CD1c-positive myeloid dendritic cell (primary cell): ENCODE measurements at regions not wholly inside any gene's neighbourhood (a gene's known extent, or its start where the extent isn't known, plus 50 kb on each side); places are given as distances from the start of the nearest gene placed in this dataset.

Experiments
- DNase-seq: peaks from one replicate; pipeline ENCODE4 v3.0.0-alpha.2; 2016; ENCODE audit errors: extremely low spot score

DNA sequence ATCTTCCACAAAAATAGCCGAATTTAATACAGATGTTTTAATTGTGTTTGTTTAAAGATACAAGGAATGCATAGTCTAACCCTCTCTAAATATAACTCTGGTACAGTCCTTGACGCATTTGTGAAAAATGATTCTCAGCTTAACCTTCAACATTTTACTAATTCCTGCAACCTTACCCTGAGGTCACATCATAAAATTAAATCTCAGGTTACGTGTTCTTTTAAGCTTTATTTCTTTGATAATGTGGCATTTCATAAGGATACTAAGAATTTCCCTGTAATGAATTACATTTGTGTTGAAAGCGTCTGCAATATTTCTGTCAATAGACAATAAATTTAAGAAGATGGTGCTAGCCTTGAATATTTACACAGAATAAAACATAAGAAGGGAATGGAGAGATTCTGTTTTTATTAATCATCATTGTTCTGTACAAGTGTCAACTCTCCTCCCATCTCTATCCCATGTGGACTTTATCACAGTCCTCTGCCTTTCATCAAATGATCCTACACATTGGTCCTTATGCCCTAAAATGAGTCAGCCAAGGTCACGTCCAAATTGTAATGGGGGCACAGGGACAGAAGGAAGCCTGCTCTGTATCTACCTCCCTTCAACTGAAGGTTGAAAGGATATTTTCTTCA lies 769.3 kb upstream of the FLRT2 start:
- DNase-seq = no peak

DNA sequence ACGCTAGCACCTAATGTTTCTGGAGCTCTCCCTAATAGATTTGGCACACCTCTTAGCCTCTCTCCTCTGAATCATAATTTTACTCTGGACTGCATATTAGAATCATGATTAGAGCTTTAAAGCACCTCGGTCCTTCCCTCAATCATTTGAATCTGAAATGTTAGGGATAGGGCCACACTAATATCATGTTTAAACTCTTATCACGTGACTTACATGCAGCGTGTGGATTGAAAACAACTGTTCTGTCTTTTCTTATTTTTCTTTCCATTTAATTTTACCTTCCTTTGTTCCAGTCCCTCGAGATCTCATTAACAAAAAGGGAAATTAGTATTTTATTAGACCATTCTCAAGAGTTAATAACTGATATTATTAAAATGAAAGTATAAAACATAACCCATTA lies 762.5 kb upstream of the FLRT2 start:
- DNase-seq = no peak

DNA sequence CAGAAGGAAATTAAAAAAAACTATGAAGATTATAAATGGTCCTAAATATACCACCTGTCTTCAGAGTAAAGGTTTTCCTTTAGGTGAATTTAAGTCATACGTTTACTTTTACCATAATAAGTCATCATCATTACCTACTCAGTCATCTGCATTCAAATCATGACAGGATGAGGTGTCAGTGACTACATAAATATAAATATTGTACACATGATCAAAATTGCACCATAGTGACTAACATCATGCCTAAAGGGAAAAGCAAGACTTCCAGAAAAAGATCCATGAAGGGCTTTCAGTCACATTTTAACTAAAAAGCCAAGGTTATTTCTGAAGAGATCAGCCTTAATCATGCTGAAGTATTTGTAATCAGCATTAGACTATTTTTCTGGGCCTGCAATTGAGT lies 759.9 kb upstream of the FLRT2 start:
- no peak for DNase-seq

DNA sequence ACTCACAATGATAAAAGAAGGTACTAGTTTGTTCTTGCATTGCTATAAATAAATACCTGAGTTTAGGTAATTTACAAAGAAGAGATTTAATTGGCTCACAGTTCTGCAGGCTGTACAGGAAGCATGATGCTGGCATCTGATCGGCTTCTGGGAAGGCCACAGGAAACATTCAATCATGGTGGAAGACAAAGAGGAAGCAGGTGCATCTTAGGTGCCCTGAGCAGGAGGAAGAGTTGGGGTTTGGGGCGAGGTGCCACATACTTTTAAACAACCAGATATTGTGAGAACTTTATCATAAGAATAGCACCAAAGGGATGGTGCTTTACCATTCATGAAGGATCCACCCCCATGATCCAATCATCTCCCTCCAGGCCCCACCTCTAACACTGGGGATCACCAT lies 752.6 kb upstream of the FLRT2 start:
- no peak for DNase-seq

DNA sequence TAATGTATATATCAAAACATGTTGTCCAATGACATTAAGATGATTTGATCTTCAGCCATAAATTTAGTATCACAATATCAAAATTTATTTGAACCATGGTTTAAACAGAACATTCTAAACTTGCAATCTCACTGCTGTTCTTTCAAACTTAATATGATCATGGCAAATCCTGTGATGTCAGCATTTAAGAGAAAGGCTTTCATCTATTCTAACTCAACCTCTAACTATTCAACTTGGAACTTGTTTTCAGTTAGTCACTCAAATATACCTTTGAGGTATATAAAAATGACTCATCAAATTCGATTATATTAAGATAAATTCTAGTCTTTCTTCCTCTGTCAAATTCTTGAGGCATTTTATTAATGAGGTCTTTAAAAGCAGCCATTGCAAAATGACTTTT lies 747.0 kb upstream of the FLRT2 start:
- no peak for DNase-seq

DNA sequence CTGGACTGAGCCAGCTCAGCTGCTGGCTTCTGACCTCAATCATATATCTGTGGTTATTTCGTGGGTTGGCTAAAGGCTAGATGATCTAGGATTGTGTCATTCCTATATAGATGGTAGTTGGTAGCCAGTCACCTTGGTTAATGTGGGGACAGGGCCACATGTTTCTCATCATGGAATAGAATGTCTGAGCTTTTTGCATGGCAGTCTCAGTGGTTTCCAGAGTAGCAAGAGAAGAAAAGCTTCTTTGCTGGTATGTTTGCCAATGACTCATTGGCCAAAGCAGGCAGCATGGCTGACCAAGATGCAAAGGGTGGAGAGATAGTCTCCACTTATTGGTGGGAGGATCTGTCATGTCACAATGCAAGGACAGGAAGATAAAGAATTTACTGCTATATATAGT lies 746.4 kb upstream of the FLRT2 start:
- no peak for DNase-seq

DNA sequence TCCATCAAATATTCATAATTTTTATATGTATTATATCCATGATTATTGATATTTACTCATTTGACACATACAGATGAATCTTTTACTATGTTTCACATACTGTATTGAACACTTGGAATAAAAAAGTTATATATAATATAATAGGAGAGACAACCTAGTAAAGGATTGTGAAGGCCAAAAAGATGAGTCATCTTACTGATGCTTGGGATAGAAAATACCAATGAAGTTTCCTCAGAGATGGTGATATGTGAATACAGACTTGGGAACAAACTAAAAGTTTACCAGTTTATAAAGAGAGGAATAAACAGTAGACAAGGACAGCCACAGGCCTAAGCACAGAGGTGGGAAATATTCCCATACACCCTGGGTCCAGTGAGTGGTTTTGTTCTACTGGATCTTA lies 743.9 kb upstream of the FLRT2 start:
- no peak for DNase-seq

DNA sequence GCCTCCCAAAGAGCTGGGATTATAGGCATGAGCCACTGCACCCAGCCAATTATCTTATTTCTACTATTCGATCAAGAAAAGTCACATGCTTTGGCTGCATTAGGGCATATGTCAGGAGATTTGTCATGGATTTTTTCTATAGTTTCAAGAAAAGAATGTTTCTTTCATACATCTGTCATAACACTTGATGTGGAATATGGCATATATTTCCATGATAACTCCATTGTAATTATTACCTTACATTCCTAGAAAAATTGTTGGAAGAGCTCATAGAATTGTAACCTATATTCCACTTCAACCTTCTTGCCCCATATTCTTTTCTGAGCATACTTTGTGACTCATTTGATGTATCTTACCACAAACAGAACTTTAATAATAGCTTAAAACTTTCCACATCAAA lies 740.9 kb upstream of the FLRT2 start:
- DNase-seq = no peak

DNA sequence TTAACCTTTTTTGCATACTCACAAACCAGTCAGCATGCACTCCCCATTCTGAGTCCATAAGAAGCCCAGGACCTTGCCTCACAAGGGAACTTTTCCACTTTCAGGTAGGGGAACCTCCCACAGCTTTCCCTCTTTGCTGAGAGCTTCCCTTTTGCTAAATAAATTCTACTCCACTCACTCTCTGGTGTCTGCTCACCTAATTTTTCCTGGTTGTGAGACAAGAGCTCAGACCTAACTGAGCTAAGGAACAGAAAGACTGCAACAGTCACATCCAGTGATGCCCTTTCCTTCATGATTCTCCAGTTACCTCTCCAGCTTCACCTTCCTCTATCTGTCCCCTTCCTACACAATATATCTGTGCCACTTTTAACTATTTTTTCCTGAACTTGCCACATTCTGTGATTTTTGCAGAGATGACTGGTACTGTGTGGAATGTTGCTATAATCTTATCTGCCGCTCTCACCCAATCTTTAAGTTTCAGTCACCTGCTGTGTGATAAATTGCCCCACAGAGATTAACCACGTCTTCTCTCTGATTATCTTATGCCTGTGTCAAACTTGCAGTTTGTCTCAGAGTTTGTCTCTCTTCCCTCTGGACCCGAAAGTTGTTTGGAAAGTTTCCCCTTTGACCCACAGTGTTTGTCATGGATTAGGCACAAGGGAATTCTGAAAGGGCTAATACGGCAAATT lies 737.1 kb upstream of the FLRT2 start:
- no peak for DNase-seq

DNA sequence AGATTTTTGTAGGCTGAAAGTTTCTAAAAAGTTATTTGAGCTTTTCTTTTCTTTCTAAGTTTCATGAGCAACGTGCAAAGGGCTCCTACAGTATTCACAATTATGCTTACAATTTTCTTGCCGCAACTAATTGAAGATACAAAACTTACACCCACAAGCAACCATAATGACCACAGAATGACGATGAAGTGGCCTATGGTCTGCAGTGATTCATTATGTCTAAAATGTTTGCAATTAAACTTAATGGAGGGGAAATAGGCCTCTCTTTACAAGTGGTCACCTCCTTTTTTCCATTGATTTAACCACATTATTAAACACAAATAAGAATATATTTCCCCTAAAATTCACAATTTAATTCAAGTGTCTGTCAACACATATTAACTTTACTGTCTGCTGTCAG lies 732.6 kb upstream of the FLRT2 start:
- no peak for DNase-seq

DNA sequence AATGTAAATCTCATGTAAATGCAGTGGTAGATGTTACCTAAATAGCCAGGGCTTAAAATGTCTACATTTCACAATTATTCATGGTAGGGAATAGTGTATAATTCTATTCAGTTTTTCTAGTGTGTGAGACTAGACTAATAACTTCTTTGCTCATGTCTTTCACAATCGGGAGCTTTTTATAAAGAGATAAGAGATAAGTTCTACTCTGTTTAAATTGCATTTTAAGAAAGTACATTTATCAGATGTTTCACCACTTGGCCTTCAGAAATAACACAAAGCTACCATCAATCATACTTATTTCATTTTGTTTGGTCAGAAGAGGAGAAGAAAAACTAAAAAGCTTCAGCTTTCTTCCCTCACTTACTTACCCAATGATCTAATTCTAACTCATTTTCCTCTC lies 725.5 kb upstream of the FLRT2 start:
- DNase-seq = no peak

DNA sequence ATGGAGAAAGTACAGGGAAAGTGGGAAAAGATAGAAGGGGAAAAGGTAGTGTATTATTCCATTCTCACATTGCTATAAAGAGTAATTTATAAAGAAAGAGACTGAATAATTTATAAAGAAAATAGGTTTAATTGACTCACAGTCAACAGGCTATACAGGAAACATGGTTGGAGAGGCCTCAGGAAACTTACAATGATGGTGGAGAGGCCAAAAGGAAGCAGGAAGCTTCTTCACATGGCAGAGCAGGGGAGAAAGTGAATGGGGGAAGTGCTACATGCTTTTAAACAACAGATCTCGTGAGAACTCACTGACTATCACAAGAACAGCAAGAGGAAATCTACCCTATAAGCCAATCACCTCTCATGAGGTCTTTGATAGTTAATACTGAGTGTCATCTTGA lies 725.0 kb upstream of the FLRT2 start:
- DNase-seq = no peak

DNA sequence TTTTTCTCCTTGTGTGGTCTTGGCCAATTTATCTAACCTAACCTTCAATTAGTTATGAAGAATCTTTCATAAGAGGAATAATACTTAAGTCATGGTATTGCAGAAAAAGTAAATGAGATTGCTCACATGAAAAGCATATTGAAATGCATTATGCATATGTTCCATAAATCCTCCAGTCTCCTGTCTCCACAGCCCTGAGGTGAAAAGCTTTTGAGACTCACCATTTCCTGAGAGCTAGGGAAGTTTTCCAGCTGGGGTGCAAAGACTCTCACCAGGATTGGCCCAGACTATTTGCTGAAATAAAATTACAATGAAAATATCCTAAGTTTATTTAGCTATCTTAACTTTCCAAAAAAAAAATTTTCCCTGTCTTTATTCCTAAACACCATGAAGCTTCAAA lies 723.8 kb upstream of the FLRT2 start:
- DNase-seq = no peak

DNA sequence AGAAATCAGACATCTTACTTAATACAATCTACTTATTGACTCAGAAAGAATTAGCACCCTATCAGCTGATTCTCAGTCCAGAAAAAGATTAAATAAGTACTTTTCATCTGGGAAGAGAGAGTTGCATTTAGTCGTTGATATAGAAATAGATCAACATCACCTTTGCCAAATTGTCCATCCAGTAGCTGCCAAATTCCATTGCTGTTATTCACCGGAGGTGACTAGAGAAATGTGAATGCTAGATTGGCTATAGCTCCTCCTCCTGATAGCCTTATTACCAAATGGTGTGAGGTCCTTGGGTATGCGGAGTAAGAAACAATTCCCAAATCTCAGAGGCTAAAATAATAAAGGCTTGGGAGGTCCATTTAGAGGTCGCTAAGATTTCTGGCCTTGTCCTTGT lies 723.3 kb upstream of the FLRT2 start:
- DNase-seq = no peak

DNA sequence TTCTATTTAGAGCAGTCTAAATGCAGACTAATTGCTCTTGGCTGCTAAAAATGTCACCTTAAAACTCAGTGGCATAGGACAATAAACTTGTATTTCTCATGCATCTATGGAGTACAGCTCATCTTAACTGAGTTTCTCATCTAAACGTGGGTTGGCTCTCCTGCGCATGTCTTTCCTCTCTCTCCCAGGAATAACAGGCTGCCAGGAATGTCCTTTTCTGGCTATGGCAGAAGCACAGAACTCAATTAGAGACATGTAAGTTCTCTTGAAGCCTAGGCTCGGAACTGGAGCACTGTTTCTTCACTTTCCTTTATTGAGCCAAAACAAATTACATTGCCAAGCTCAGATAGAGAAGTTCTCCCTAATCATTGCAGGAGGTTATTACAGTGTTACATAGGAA lies 722.3 kb upstream of the FLRT2 start:
- no peak for DNase-seq

DNA sequence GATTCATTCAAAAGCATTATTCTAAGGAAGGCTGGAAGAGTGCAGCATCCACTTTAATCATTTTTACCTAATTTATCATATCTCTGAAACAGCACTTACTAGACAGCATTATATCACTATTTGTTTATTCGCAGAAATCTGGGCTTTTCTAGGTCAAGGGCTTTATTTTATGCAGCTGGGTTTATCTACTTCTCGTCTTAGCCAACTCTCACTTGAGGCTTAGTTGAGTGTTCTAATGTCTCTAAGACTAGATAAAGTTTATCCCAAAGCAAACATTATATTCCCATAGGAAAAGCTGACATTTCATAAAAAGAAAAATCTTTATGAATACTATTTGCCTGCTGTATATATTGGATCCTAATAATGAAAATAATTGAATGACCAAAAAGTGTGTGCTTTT lies 720.8 kb upstream of the FLRT2 start:
- no peak for DNase-seq

DNA sequence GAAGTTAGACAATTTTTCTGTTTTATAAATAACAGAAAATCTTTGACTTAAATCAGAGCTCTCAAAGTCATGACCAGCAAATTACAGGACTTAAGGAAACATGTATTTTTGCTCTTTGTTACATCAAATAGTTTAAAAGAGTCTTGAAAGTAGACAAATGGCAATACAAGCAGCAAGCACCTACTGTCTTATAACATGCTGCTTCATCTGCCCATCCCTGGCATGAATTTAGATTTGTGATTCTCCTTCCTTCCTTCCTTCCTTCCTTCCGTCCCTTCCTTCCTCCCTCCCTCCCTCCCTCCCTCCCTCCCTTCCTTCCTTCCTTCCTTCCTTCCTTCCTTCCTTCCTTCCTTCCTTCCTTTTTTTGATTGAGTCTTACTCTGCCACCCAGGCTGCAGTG lies 715.6 kb upstream of the FLRT2 start:
- DNase-seq = no peak

DNA sequence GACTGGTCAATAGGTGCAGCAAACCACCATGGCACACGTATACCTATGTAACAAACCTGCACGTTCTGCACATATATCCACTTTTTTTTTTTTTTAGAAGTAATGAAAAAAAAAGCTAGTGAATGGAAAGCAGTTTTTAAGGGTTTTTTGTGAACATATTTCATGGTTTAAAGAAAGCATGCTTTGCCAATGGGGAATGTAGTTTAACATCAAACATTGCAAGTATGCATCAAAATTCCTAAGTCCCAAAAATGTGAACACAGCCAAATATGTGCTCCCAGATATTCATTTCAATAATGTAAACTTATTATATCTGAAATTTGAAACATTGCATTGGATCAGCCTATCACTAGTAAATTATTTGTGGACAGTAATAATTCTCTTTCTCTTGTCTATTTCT lies 710.4 kb upstream of the FLRT2 start:
- DNase-seq = no peak

DNA sequence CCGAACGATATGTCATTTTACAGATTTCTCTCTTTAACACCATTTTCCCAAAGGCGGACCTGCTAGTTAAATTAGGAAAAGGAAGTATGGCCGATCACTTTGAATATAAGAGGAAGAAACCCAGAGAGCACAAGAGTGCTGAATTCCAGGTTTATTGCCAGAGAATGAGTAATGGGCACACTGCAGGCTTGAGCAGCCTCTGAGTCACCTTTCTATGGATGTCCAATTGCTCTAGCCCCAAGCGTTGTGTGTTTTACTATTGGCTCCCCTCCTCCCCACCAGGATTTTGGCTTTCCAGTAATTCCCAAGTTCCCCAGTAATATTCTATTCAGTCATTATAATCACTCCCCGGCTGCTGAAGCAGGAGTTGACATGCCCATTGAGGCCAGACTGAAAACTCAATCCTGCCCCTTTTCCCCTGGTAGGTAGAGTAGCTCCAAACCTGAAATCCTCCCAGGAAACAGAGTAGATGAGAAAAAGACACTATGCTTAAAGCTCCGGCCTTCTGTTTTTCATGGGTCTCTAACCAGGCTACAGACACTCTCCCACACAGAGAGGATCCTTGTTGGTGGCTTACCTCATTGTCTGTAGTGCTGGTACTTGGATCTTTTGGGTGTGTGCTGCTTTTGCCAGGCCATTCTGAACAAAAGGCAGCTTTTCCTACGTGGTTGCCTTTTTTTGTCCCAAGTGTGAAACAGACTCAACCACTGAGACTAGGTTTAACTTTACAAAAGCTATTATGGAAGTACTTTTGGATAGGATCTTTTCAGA lies 704.3 kb upstream of the FLRT2 start:
- no peak for DNase-seq

DNA sequence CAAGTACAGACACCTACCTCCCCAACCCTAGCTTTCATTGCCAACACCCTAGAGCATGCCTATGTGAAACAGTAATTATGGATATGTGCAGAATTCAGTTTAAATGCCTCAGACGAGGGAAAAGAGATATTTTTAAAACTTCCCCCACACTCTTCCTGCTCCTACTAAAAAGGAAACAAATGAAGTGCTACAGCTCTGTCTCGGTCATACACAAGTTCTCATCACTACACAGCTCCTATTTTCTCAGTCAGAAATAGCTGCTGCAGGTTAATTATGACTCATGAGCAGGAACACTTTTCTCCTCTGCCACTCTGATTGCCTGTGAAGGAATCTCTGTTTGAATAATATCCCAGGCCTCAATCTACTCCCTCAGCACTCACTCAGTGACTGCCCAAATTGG lies 703.6 kb upstream of the FLRT2 start:
- no peak for DNase-seq

DNA sequence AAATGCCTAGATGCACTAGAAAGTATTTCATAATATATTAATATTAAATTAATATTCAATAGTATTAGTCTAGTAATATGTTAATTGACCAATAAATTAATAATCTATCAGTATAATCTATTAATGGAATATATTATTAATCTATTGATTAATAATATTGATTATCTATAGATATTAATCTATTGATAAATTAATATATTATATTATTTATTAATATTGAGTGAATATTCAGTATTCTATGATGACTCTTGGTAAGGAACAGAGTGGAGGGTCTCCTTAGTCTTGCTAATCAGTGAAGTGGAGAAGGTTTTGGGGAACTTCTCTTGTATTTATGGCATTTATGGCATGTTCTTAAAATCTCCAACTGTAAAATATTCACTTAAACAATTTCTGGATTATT lies 679.3 kb upstream of the FLRT2 start:
- no peak for DNase-seq

DNA sequence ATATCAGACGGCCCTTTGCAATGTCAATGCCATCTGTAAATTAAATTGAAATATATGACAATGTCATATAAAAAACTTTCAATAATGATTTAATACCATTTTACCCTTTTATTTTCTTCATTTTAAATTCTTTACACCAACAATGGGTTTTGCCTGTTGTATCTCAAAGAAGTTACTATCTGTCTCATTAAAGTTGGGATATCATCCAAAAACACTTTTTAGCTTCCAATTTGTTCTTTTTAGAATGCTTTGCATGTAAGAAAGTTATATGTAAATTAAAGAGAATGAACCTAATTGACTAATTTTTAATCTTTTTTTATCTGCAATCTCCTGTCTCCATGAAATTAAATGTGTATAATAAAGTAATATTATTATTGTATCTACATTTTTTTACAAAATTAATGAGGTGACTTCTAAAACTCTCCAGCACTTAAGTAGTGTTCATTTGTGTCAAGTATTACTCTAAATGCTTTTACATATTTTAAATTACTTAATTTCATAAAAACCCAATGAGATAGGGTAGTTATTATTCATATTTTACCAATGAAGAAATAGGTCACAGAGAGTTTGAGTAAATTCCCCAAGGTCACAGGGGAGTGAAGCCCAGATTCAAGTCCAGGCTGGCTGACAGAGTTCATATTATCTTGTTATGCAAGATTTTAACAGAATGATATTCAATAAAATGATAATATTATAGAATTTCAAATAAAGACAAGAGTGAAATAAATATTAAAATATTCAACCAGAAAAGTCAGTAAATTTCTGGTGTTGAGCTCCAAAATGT lies 673.0 kb upstream of the FLRT2 start:
- no peak for DNase-seq

DNA sequence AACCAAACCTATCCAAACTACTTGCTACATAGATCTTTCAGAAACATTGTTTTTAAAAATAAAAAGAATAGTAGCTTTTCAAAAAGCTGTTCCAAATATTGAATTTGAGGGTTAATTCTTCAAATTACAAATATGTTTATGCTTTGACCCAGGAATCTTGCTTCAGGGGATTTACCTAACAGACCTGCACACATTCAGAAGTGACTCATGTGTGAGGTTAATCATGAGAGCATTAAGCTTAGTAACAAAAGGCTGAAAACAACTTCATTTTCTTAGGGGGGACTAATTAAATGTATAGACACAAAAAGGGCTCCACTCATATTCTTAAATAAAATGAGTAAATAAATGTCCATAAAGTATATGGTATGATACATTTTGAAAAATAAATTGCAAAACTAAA lies 672.4 kb upstream of the FLRT2 start:
- no peak for DNase-seq
